ENCODE measurements at regions not wholly inside any gene's neighbourhood (a gene's known extent, or its start where the extent isn't known, plus 50 kb on each side); places are given as distances from the start of the nearest gene placed in this dataset.

- TF ChIP-seq CTCF (IDR thresholded peaks at IDR 0.05; ENCODE audit: poor library complexity, severe bottlenecking) = no peak
- TF ChIP-seq EZH2 (IDR thresholded peaks at IDR 0.05; ENCODE audit: borderline replicate concordance, insufficient read depth, low read length, poor library complexity, severe bottlenecking) = no peak
- TF ChIP-seq TAF1 (IDR thresholded peaks at IDR 0.05; ENCODE audit: low read depth) = no peak
- TF ChIP-seq, protein P1, sequence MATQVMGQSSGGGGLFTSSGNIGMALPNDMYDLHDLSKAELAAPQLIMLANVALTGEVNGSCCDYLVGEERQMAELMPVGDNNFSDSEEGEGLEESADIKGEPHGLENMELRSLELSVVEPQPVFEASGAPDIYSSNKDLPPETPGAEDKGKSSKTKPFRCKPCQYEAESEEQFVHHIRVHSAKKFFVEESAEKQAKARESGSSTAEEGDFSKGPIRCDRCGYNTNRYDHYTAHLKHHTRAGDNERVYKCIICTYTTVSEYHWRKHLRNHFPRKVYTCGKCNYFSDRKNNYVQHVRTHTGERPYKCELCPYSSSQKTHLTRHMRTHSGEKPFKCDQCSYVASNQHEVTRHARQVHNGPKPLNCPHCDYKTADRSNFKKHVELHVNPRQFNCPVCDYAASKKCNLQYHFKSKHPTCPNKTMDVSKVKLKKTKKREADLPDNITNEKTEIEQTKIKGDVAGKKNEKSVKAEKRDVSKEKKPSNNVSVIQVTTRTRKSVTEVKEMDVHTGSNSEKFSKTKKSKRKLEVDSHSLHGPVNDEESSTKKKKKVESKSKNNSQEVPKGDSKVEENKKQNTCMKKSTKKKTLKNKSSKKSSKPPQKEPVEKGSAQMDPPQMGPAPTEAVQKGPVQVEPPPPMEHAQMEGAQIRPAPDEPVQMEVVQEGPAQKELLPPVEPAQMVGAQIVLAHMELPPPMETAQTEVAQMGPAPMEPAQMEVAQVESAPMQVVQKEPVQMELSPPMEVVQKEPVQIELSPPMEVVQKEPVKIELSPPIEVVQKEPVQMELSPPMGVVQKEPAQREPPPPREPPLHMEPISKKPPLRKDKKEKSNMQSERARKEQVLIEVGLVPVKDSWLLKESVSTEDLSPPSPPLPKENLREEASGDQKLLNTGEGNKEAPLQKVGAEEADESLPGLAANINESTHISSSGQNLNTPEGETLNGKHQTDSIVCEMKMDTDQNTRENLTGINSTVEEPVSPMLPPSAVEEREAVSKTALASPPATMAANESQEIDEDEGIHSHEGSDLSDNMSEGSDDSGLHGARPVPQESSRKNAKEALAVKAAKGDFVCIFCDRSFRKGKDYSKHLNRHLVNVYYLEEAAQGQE (IDR thresholded peaks at IDR 0.05; ENCODE audit: borderline replicate concordance) = no peak
- no peak for TF ChIP-seq EP300 (conservative IDR thresholded peaks at IDR 0.05; ENCODE audit: poor library complexity, severe bottlenecking)
Observed at GRCh38 chr3:168289471-168290008, 193.8 kb upstream of the GOLIM4 start.
